GM23248 (cell line): ENCODE measurements at regions not wholly inside any gene's neighbourhood (a gene's known extent, or its start where the extent isn't known, plus 50 kb on each side); places are given as distances from the start of the nearest gene placed in this dataset.

ENCODE experiments used
- DNase-seq: peaks from one replicate; pipeline ENCODE4 v3.0.0-alpha.2; 2015
- H2AFZ ChIP-seq: fragments of 200-600 bp; sonication (generic); 2 replicates; pipeline ENCODE4 v1.6.1; 2016; ENCODE audit warnings: antibody characterized with exemption
- H3F3A ChIP-seq: fragments of 200-600 bp; sonication (generic); 2 replicates; pipeline ENCODE4 v1.6.1; 2016; ENCODE audit warnings: mild to moderate bottlenecking, antibody characterized with exemption, mixed run types; ENCODE audit not compliant: insufficient read depth
- H3K27ac ChIP-seq: fragments of 200-600 bp; sonication (generic); 2 replicates; pipeline ENCODE4 v1.5.1; 2016; ENCODE audit warnings: mild to moderate bottlenecking
- H3K27me3 ChIP-seq: fragments of 200-600 bp; sonication (generic); replicated peaks from 2 replicates; pipeline ENCODE4 v1.6.1; 2016; ENCODE audit warnings: mild to moderate bottlenecking; ENCODE audit not compliant: insufficient read depth
- H3K36me3 ChIP-seq: fragments of 200-600 bp; sonication (generic); 2 replicates; pipeline ENCODE4 v1.6.1; 2016; ENCODE audit warnings: low read depth, mild to moderate bottlenecking
- H3K4me1 ChIP-seq: fragments of 200-600 bp; sonication (generic); 2 replicates; pipeline ENCODE4 v1.6.1; 2016; ENCODE audit warnings: mild to moderate bottlenecking; ENCODE audit not compliant: insufficient read depth
- H3K4me2 ChIP-seq: fragments of 200-600 bp; sonication (generic); one replicate; pipeline ENCODE4 v1.6.1; 2016; ENCODE audit warnings: mild to moderate bottlenecking; ENCODE audit not compliant: unreplicated experiment
- H3K4me3 ChIP-seq: fragments of 200-600 bp; sonication (generic); 2 replicates; pipeline ENCODE4 v1.5.1; 2016; ENCODE audit warnings: mild to moderate bottlenecking
- H3K79me2 ChIP-seq: fragments of 200-600 bp; sonication (generic); 2 replicates; pipeline ENCODE4 v1.6.1; 2016; ENCODE audit warnings: mild to moderate bottlenecking; ENCODE audit not compliant: insufficient read depth
- H3K9ac ChIP-seq: fragments of 200-600 bp; sonication (generic); 2 replicates; pipeline ENCODE4 v1.6.1; 2016; ENCODE audit warnings: mild to moderate bottlenecking
- H3K9me2 ChIP-seq: fragments of 200-600 bp; sonication (generic); 2 replicates; pipeline ENCODE4 v1.6.1; 2016; ENCODE audit warnings: mixed run types, mild to moderate bottlenecking, moderate library complexity; ENCODE audit not compliant: insufficient read depth
- H3K9me3 ChIP-seq: fragments of 200-600 bp; sonication (generic); one replicate; pipeline ENCODE4 v1.6.1; 2017; ENCODE audit warnings: low read depth
- H4K20me1 ChIP-seq: fragments of 200-600 bp; sonication (generic); 2 replicates; pipeline ENCODE4 v1.6.0; 2016; ENCODE audit not compliant: insufficient read depth
- EZH2 ChIP-seq: fragments of 200-600 bp; sonication (generic); IDR thresholded peaks from 2 replicates; pipeline ENCODE4 v1.6.1; 2018; ENCODE audit warnings: antibody characterized with exemption, mild to moderate bottlenecking; ENCODE audit not compliant: insufficient read depth, poor library complexity, severe bottlenecking
- EZH2phosphoT487 ChIP-seq: fragments of 200-600 bp; sonication (generic); IDR thresholded peaks from 2 replicates; pipeline ENCODE4 v1.6.1; 2018; ENCODE audit warnings: antibody characterized with exemption, moderate library complexity, mild to moderate bottlenecking, low read depth; ENCODE audit not compliant: insufficient read depth
- WGBS, 2 experiments: methylation state at CpG; one replicate each; pipeline ENCODE4 v1.1.6; 2015 to 2017; ENCODE audit warnings: low lambda C conversion rate in 2 of 2, low coverage in 1 of 2; ENCODE audit errors: missing lambda C conversion rate in 2 of 2; 5-methylcytosine and 5-hydroxymethylcytosine counted together
- in situ Hi-C: fragments of 300-500 bp; cut with MboI; formaldehyde crosslinking; loops from 2 replicates; pipeline ENCODE4 v1.15.0; 2020

GRCh38 chrX:1713296-1713695, 98.4 kb downstream of the ASMT start:
- Histone ChIP-seq H3K4me1 (no peaks in the 10 kb centered on the region), H3K79me2 (no peaks in the 10 kb centered on the region), H3K9me3 (no peaks in the 10 kb centered on the region), H3K36me3 (no peaks in the 10 kb centered on the region), H4K20me1 (no peaks in the 10 kb centered on the region), H3F3A (no peaks in the 10 kb centered on the region), H2AFZ (no peak overlapping the region), H3K27ac (no peak overlapping the region), H3K4me2 (no peak overlapping the region), H3K9ac (no peak overlapping the region), H3K9me2 (no peaks in the 10 kb centered on the region), H3K4me3 (no peak overlapping the region), H3K27me3 (no peaks in the 10 kb centered on the region)
- in situ Hi-C loops = no loop called here
- WGBS, 2 experiments = 67 to 70% methylated on average over 2 of the region's 2 CpGs
- TF ChIP-seq EZH2 (no peak), EZH2phosphoT487 (no peak)
- DNase-seq = no peak

GRCh38 chrX:1717373-1717772, 102.5 kb downstream of the ASMT start:
- H3K4me3 ChIP-seq = no peak overlapping the region
- H3K27ac ChIP-seq = no peak overlapping the region
- H3K9me3 ChIP-seq = no peaks in the 10 kb centered on the region
- H3K4me2 ChIP-seq = no peak overlapping the region
- no peaks in the 10 kb centered on the region for H3K4me1 ChIP-seq
- in situ Hi-C loops = no loop called here
- H3K27me3 ChIP-seq = no peaks in the 10 kb centered on the region
- no peaks in the 10 kb centered on the region for H3F3A ChIP-seq
- no peak for DNase-seq
- H3K79me2 ChIP-seq = no peaks in the 10 kb centered on the region
- TF ChIP-seq EZH2phosphoT487 (no peak), EZH2 (no peak)
- 2 to 4% methylated on average over 8 of the region's 8 CpGs for WGBS, 2 experiments
- H4K20me1 ChIP-seq = no peaks in the 10 kb centered on the region
- no peaks in the 10 kb centered on the region for H3K36me3 ChIP-seq
- no peak overlapping the region for H3K9ac ChIP-seq
- no peak overlapping the region for H2AFZ ChIP-seq
- H3K9me2 ChIP-seq = no peaks in the 10 kb centered on the region

GRCh38 chrX:1719270-1719669, 104.4 kb downstream of the ASMT start:
- H4K20me1 ChIP-seq = no peaks in the 10 kb centered on the region
- no peak overlapping the region for H3K4me2 ChIP-seq
- no peak for TF ChIP-seq EZH2phosphoT487
- TF ChIP-seq EZH2 = no peak
- H3K4me3 ChIP-seq = no peak overlapping the region
- H3K4me1 ChIP-seq = no peaks in the 10 kb centered on the region
- H3K9me3 ChIP-seq = no peaks in the 10 kb centered on the region
- in situ Hi-C loops = no loop called here
- no peak for DNase-seq
- H3K9ac ChIP-seq = no peak overlapping the region
- H2AFZ ChIP-seq = no peak overlapping the region
- no peaks in the 10 kb centered on the region for H3K79me2 ChIP-seq
- no peak overlapping the region for H3K27ac ChIP-seq
- H3K9me2 ChIP-seq = no peaks in the 10 kb centered on the region
- WGBS, 2 experiments = 24 to 33% methylated on average over 2 of the region's 2 CpGs
- H3K27me3 ChIP-seq = no peaks in the 10 kb centered on the region
- H3K36me3 ChIP-seq = no peaks in the 10 kb centered on the region
- H3F3A ChIP-seq = no peaks in the 10 kb centered on the region

GRCh38 chrX:1720836-1721235, 106.0 kb downstream of the ASMT start:
- no peak overlapping the region for H3K27ac ChIP-seq
- H4K20me1 ChIP-seq = no peaks in the 10 kb centered on the region
- no peaks in the 10 kb centered on the region for H3K9me2 ChIP-seq
- H3K79me2 ChIP-seq = no peaks in the 10 kb centered on the region
- 3 to 4% methylated on average over 3 of the region's 3 CpGs for WGBS, 2 experiments
- H2AFZ ChIP-seq = no peak overlapping the region
- in situ Hi-C loops = no loop called here
- no peaks in the 10 kb centered on the region for H3F3A ChIP-seq
- no peak overlapping the region for H3K9ac ChIP-seq
- no peak for DNase-seq
- no peak overlapping the region for H3K4me3 ChIP-seq
- no peaks in the 10 kb centered on the region for H3K36me3 ChIP-seq
- no peak overlapping the region for H3K4me2 ChIP-seq
- TF ChIP-seq EZH2phosphoT487 (no peak), EZH2 (no peak)
- H3K4me1 ChIP-seq = no peaks in the 10 kb centered on the region
- no peaks in the 10 kb centered on the region for H3K9me3 ChIP-seq
- no peaks in the 10 kb centered on the region for H3K27me3 ChIP-seq

- Histone ChIP-seq H3K27ac (no peak overlapping the region), H3K9me2 (no peaks in the 10 kb centered on the region), H4K20me1 (no peaks in the 10 kb centered on the region), H3K9me3 (no peaks in the 10 kb centered on the region), H3K36me3 (no peaks in the 10 kb centered on the region), H2AFZ (no peak overlapping the region), H3K79me2 (no peaks in the 10 kb centered on the region), H3K4me3 (no peak overlapping the region), H3F3A (no peaks in the 10 kb centered on the region), H3K4me1 (no peaks in the 10 kb centered on the region), H3K27me3 (no peaks in the 10 kb centered on the region), H3K9ac (no peak overlapping the region), H3K4me2 (no peak overlapping the region)
- TF ChIP-seq EZH2phosphoT487 (no peak), EZH2 (no peak)
- no peak for DNase-seq
- 13 to 18% methylated on average over 7 to 8 of the region's 8 CpGs for WGBS, 2 experiments
- in situ Hi-C loops = no loop called here
Observed at GRCh38 chrX:1725472-1725871, 110.6 kb downstream of the ASMT start.
